ENCODE measurements at regions not wholly inside any gene's neighbourhood (a gene's known extent, or its start where the extent isn't known, plus 50 kb on each side); places are given as distances from the start of the nearest gene placed in this dataset.

DNA sequence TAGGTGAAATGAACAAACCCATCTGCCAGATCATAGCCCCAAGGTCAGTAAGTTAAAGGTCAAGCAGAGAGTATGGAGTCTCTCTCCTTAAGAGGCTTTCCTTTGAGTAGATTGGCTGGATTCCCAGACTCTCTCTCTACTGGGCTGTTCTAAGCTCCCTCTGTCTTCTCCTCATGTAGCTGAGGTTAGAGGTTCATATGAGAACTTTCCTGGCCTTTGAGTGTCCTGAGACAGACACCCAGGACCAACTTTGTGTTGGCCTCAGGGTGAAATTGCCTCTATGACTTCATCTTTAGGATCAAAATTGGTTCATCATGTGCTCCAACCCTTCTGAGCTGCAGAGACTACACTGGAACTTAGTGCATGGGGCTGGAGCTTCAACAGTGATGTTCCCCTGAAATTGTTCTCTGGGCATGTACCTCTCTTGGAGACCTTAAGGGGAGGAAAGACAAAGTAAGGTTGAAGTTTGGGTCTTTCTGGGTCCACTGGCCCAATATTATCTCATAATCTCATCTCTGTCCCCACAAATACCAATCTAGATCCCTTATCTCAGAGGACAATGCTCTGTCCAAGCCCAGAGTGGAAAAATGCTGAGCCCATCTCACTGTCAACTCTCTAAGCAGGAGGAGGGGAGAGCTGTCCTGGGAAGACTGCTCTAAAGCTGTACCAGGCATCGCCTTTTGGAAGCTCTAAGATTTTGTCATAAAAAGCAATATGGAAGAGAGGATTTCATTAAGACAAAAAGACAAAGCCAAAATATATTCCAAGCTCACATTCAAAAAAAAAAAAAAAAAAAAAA lies 177.3 kb upstream of the ARL4C start:
- no peak for DNase-seq

DNA sequence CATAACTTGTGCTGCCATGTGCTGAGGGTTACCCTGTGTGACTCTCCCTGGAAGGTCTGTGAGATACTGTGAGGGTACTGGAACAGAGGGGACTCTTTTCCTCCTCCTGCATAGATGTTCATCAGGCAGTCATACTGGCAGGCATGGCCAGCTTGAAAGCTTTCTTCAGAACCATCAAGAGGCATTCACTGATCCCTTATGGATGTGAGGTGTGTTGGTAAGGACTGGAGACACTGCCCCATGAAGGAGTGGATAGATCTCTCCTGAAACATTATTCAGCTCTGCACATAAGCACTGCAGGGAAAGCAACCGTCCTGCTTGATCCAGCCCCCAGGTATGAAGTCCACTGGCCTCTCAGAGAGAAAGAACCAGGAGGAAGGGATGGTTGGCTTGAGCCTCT lies 176.6 kb upstream of the ARL4C start:
- DNase-seq = no peak

DNA sequence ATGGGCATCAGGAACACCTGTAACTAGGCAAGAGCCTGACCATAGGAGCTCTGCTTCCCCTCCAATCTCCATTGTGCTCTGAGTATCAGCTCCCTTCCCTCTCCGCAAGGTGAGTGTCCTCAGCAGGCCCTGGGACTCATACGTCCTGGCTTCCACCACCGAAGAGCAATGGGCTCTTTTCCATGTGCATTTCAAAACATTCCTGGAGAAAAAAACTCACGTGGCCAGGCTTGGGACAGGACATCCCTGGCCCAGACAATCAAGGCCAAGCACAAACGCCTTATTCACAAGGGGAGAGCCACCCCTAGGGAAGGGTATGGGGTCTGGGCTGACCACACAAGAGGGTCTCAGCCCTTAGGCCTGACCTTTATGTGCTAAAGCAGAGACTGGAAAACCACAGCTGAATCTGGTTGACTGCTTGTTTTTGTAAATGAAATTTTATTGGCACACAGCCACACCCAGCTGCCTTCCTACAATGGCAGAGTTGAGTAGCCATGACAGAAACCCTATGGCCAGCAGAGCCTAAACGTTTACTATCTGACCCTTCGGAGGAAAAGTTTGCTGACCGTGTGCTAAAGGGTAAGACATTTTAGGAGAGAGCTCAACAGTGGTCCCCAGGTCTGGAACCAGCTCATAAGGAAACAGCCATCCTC lies 175.7 kb upstream of the ARL4C start:
- DNase-seq = no peak

DNA sequence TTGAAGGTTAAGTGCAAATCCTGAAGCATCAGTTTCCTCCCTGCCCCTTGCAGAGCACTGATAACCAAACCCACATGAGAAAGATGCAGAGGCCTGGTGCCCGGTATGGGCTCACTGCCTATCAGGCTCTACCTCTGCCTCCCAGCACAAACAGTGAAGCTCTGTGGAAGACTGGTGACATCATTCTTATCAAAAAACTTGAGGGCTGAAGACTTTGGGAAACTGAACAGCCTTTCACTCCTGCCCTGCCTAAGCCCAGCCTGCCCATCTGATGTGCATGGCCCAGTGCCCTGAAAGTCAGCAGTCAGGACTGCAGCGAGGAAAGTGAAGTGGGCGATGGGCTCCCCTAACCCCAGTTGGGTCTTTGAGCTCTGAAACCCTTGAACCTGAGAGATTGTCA lies 174.8 kb upstream of the ARL4C start:
- no peak for DNase-seq

DNA sequence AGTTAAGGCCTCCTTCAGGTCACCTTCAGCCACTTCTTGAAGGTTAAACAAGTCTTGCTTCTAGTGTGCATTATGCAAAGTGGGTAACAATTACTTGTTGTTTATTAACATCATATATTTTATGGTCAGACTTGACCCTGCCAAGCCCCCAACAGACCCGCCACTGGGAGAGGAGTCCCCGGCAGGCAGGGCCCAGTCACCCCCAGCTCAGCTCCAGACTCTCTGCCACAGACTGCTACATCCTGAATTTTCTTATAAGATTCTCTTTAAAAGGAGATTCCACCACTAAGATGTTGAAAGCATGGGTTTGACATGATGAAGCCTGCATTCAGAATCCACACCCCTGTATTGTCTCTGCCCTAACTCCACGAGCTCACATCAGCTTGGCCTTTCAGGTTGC lies 174.3 kb upstream of the ARL4C start:
- no peak for DNase-seq

DNA sequence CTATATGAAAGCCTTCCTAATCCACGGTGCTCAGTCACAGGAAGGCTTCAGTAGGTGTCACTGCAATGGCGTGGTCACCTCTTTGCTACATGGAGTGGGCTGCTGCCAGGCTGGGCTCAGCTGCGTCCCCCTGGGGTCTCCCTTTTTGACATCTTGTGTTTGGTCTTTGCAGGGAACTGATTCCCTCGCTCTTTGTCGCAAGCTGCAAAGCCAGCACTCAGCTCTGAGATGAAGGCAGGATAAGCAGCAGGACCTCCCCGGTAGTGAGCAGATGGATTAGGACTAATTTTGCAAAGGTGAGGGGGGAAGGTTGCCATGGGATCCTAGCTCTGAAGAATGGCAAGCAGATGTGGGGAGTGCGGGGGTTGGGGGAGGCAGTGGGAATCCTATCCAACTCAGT lies 173.9 kb upstream of the ARL4C start:
- no peak for DNase-seq

DNA sequence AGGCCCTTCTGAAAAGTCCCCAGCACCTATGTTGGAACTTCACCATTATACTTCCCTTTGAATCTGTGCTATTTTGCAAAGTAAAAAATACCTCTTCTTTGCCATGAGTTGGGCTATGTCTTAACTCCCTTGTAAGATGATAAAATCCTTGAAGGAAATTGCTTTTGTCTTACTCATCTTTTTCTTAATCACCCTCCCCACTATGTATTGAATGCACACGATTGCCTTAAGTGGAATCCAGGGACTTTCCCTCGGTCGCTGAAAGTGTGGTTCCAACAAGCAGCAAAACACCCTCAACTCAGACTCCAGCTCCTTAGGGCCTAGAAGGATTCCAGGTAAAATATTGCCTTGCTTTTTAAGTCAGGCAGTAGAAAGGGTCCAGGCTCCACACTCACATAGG lies 173.2 kb upstream of the ARL4C start:
- no peak for DNase-seq

DNA sequence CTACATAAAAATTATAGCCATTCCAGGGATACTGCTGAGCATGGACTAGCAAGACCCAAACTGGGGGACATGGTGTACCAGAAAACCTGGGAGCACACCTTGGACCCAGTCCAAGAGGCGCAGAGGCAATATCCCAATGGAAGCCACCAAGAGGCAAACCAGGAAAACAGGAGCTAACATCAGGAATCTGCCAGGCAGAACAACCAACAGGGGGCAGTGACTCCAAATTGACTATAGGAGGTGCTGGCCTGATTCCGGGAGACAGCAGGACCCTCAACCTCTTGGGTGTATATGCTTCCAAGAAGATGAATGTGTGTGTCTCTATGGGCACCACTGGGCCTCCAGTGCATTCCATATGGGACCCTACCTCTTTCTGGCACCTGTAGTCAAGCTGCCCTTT lies 172.7 kb upstream of the ARL4C start:
- no peak for DNase-seq

DNA sequence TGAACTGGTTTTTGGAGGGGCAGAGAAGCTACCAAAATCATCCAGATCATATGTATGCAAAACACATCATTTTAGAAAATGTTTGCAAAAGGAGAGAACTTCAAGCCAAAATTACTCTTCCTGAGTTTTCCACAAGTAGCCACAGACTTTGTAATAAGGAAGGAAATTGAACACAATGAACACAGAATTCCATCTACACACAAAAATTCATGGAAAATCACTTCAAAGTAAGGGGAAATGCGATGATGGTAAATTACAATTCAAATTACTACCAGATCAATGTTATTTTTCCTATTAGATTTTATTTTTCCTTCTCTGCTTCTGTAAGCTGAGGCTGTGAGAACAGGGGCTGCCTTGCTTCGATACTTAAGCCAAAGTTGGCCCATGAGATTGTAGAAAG lies 172.1 kb upstream of the ARL4C start:
- DNase-seq = no peak

DNA sequence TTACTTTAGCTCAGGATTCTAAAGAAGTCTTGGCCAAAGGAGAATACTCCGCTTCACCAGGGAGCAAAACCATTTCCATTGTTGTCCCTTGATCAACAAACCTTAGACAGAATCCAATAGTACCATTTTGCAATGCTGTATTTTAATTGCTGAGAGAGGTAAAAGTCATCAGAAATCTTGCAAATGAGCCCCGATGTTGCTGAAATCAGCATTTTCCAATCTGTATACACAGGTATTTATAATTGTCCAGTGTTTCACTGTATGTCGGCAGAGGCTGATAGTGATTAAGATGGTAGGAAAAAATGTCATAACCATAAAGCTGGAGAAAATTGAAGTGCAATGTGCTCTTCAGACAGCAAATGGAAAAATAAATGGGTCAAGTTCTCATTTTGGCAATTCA lies 170.0 kb upstream of the ARL4C start:
- no peak for DNase-seq

DNA sequence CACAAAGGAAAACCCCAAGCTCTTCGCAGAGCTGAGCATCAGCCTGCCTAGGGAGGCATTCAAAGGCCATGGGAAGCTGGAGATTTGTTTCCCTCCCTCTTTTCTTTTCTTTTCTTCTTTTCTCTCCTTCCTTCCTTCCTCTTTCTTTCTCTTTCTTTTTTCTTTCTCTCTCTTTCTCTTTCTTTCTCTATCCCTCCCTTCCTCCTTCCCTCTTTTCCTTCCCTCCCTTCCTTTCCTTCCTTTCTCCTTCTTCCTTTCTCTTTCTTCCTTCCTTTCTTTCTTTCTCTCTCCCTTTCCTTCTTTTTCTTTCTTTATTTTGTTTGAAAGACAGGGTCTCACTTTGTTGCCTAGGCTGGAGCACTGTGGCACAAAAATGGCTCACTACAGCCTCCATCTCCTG lies 168.4 kb upstream of the ARL4C start:
- DNase-seq = no peak

DNA sequence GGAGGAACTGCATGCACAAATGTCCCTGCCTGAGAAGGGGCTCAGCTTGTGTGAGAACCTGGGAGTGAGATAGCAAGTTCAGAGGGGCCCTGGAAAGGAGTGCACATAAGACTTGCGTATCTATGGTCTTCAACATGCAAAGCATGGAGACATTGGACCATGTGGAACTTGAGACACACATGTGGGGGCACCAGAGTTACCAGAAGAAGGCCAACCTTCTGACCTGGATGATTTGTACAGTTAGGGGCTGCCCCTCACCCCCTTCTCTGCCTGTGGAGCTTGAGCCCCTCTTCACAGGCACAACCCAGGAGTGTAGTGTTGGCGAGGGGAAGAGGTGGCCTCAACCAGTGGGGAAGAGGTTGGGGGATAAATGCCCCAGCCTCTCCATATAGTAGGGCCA lies 165.0 kb upstream of the ARL4C start:
- DNase-seq = no peak

DNA sequence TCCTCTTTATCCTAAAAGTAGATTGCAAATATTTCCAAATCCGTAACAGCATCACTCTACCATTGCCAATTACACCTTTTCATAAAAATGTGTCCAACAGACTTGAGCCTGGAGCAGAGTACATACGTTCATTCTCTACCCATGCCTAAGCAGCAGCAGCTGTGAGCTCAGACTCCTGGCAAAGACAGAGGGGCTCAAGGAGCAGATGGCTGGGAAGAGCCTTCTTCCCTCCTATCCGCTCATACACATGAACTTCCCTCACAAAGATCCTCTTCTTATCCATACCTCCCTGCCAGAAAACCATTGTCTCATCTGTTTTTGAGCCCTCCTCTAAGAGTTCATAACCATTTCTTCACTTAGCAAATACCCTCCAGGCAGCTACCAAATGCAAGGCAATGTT lies 164.3 kb upstream of the ARL4C start:
- DNase-seq = no peak

DNA sequence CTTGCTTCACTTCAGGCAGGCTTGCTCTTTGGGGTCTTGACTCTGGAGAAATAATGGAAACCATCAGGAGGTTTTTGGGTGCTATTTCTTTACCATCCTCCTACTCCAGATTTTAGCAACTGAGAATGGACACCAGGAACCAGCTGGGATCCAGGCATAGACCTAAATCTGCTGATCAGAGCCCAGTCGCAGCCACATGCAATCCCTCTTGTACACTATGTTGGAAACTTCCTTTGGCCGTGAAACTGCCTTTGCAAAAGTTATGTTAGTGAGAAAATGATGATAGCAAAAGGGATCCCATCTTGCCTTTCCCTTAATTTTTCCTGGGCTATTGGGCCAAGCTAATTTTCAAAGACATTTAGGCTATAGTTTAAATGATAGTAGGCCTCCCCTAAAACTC lies 158.8 kb upstream of the ARL4C start:
- DNase-seq = no peak

DNA sequence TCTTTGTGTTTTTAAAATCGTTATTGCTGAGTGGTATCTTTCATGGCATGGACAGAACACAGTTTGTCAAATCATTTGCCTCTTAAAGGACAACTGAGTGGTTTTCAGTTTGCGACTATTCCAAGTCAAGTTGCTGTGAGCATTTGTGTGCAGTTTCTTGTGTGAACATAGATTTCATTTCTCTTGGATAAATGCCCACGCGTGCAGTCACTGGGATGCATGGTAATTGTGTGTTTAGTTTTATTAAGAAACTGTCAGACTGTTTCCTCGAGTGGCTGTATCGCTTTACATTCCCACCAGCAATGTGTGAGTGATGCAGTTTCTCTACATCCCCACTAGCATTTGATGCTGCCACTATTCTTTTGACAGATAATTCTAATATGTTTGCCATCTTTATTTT lies 154.0 kb upstream of the ARL4C start:
- DNase-seq = no peak

DNA sequence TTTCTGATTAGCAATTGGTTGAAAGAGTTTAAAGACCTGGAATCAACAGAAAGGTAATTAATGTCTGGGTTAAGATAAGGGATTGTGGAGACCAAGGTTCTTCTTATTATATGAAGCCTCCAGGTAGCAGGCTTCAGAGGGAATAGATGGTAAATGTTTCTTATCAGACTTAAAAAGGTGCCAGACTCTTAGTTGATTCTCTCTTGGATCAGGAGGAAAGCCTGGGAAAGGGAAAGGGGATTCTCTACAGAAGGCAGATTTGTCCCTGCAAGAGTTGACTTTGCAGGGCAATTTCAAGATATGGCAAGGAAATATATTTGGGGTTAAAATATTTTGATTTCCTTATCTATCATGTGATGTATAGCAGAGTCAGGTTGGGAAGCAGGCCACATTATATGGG lies 153.1 kb upstream of the ARL4C start:
- no peak for DNase-seq

DNA sequence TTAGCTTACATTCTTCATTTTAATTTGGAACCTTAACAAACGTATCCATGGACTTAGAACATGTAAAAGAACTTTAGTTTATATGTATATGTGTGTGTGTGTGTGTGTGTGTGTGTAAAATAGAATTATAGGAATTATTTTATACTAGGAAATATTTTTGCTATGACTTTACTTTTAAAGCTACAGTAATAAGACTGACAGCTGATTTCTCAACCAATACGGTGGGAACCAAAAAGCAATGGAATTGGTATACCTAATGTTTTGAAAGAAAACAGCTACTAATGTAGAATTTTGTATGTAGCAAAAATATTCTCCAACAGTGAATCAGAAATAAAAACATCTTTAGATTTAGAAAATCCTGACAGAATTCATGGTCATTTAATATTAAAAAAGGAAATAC lies 146.5 kb upstream of the ARL4C start:
- no peak for DNase-seq

DNA sequence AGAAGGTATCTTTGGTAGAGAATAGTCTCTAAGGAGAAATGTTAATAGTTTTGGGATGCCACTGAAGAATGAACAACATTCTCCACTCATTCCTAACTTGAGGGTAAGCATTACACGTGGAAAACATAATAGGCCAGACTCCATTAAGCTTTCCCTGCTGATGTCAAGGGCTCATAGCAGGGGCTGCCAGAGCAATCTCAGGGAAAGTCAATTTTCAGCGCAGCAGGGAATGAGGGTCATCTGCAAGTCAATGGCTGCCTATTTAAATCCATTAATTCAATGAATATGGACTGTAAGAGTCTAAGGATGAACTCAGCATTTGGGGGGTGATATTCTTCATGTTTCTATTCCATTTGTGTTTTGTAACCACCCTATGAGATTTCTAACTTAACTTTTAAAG lies 144.2 kb upstream of the ARL4C start:
- DNase-seq = no peak

DNA sequence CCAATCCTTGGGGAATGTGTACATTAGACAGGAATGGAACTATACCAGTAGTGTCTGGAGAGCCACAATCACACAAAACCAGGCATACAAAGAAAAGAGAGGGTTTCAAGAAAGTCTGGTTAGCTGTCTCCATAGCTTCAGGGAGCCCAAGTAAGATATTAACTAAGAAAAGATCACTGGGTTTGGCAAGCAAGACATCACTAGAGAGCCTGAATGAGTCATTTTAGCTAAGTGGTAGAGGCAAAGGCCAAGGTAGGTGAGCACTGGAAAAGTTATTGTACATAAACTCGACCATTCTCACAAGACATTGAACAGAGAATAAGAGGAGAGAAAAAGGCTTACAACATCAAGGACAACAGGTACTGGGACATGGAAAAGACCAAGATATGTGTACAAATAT lies 143.8 kb upstream of the ARL4C start:
- no peak for DNase-seq

DNA sequence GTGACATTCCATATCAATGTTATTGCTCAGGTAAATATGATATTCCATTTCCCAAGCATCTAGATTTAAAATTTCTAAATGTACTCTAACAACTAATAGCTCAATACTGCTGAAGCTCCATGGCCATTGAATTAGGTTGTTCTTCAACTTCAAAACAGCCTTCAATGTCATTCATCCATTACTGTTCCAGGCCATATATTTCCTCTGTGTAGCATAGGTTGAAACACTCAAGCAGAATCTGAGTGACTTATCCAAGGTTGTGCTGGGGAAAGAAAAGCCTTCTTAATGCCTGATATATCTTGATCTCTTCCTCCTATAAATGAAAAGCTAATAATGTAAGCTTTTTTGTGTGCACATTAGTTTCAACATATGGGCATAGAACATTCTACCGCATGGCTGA lies 142.1 kb upstream of the ARL4C start:
- no peak for DNase-seq

DNA sequence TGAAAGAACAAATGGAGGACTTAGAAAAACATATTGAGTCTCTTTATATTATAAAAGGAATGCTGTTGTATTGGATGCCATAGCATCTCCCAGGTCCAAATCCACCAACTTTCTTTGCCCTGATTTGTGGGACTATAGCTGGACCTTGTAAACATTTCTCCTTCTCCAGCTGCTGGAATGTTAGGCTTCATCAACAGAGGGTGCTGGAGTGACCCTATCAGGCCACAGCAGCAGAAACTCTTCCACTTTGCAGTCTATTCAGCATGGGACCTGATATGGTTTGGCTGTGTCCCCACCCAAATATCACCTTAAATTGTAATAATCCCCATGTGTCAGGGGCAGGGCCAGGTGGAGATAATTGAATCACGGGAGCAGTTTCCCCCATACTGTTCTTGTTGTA lies 138.4 kb upstream of the ARL4C start:
- no peak for DNase-seq

DNA sequence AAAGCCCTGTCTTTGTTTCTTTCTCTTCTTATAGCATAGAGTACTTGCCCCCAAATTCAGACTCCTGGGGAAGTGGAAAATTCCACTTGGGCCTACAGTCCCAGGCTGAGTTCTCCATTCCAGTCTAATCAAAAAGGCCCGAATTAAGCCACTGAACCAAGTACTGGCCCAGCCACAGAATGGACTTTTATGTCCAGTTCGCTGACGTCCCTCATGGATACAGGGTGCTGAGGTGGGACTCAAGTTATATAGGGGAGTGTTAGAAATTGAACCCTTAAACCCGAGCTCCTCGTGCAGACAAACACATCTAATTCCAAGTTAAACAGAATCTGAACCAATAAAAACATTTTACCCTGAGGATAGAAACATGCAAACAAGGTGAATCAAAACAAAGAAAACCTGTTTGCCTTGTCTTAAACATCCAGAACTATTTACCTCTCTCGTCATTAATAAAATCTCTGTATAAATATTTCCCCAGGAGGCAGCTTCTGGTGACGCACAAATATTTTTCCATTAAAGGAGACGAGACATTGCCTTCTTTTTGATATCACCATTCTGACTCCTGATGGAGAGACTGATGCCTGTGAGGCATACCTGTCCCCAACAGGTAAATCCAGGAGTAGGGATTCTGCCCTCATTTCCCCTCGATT lies 136.8 kb upstream of the ARL4C start:
- DNase-seq = no peak

DNA sequence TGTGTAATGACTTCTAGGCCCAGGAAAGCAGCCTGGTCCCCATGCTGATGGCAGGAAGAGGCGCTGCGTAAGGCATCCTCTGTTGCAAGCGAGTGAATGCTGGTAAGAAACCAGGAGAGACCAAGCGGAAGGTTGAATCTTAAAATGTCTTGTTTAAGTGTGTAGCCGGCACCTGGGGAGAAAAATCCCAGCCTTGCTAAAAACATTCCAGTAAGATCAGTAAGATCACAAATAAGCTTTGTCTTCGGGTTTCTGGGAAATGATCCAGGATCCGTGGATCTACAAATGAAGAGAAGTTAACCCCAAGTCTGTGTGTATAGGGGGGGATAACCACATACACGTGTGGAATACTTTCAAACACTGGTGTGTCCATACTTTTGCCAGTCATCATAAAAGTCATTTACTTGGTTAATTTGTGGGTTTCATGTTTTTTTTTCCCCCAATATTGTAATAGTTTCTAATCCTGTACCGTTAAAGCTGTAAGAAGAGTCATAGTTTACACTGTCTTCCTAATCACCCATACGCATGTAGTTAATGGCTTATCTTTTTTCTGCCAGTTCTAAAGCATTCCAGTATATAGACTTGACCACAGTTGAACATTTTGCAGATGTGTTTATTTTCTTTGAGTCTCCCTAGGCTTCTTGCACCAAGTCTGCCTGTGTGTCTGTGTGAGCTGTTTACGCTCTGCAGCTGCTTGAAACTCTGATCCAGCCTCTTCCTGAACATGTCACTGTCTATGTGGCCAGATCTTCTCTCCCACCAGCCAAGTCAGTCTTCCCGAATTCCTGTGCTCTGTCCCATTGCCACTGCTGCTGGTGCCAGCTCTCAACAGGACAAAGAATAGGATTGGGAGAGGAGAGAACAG lies 135.9 kb upstream of the ARL4C start:
- DNase-seq = no peak

Data from activated CD4-positive, alpha-beta T cell treated with anti-CD3 and anti-CD28 coated beads for 4 hours (primary cell).